ENCODE measurements at regions not wholly inside any gene's neighbourhood (a gene's known extent, or its start where the extent isn't known, plus 50 kb on each side); places are given as distances from the start of the nearest gene placed in this dataset.

DNA sequence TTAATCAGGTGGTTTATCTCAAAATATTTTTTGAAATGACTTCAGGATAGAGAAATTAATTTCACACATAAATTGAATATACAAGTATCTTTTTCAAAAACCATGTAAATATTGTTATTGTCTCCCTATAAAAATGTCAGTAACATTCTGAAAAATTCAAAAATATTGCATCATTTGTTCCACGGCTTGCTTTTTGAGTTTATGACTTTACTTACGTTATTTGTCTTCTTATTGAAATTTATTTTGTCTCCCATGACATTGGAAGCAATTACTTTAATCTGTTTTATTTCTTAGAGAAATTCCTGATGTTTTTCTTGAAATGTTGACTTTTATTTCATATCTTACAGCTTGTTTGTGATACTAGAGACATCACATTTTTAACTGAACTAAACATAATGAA lies 56.9 kb upstream of the P2RY1 start:
- WGBS, 2 donors = 90 to 91% methylated on average over 2 of the region's 2 CpGs
- ATAC-seq (ENCODE audit: insufficient read depth, low FRiP score) (no peak), DNase-seq (peak in 2 of 3 donors; percentile 45 to 54)
- no peak overlapping the region for H3K9ac ChIP-seq (ENCODE audit: insufficient read depth in 1 of 2, low read length in 2 of 2)
- no peak overlapping the region for H3K4me3 ChIP-seq
- H3K36me3 ChIP-seq (ENCODE audit: control insufficient read depth in 4 of 4, insufficient read depth in 4 of 4, low read length in 4 of 4) = no peaks in the 10 kb centered on the region
- TF ChIP-seq, protein P1, sequence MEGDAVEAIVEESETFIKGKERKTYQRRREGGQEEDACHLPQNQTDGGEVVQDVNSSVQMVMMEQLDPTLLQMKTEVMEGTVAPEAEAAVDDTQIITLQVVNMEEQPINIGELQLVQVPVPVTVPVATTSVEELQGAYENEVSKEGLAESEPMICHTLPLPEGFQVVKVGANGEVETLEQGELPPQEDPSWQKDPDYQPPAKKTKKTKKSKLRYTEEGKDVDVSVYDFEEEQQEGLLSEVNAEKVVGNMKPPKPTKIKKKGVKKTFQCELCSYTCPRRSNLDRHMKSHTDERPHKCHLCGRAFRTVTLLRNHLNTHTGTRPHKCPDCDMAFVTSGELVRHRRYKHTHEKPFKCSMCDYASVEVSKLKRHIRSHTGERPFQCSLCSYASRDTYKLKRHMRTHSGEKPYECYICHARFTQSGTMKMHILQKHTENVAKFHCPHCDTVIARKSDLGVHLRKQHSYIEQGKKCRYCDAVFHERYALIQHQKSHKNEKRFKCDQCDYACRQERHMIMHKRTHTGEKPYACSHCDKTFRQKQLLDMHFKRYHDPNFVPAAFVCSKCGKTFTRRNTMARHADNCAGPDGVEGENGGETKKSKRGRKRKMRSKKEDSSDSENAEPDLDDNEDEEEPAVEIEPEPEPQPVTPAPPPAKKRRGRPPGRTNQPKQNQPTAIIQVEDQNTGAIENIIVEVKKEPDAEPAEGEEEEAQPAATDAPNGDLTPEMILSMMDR (IDR thresholded peaks at IDR 0.05; ENCODE audit: control extremely low read depth, extremely low read depth) = no peak
- H3K4me1 ChIP-seq (ENCODE audit: control insufficient read depth in 5 of 5, insufficient read depth in 5 of 5, low read length in 5 of 5) = peaks cover 0 to 17% (median 0%) of the 10 kb centered on the region in 5 donors
- no peaks in the 10 kb centered on the region for H3K9me3 ChIP-seq (ENCODE audit: control insufficient read depth in 4 of 4, insufficient read depth in 3 of 4, low read length in 3 of 4)
- no peaks in the 10 kb centered on the region for H3K27me3 ChIP-seq (ENCODE audit: control insufficient read depth in 3 of 3, insufficient read depth in 3 of 3, low read length in 2 of 3)
- H3K27ac ChIP-seq (ENCODE audit: low read depth in 1 of 2, low read length in 1 of 2) = no peak overlapping the region

DNA sequence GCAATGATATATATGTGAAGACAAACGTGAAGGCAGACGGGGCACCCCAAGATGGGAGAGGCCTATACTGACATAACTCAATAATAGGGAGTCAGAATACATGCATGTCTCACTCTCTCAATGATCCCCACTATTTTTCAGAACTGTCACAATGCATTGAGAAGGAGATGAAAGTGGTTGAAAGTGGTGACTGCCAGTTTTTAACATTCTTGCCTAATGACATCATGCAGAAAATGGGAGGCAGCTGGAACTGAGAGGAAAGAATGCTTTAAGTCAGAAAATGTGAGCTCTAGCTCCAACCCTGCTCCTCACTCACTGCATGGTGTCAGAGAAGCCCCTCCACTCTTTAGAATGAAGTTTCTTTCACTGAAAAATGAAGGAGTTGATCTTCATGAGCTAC lies 55.3 kb upstream of the P2RY1 start:
- no peak overlapping the region for H3K9ac ChIP-seq (ENCODE audit: insufficient read depth in 1 of 2, low read length in 2 of 2)
- H3K27me3 ChIP-seq (ENCODE audit: control insufficient read depth in 3 of 3, insufficient read depth in 3 of 3, low read length in 2 of 3) = no peaks in the 10 kb centered on the region
- WGBS, 2 donors = 62 to 83% methylated on average over 2 of the region's 2 CpGs
- no peak overlapping the region for H3K4me3 ChIP-seq
- no peaks in the 10 kb centered on the region for H3K9me3 ChIP-seq (ENCODE audit: control insufficient read depth in 4 of 4, insufficient read depth in 3 of 4, low read length in 3 of 4)
- ATAC-seq (ENCODE audit: insufficient read depth, low FRiP score) (no peak), DNase-seq (peak; percentile 50 to 90 (median 88))
- no peaks in the 10 kb centered on the region for H3K36me3 ChIP-seq (ENCODE audit: control insufficient read depth in 4 of 4, insufficient read depth in 4 of 4, low read length in 4 of 4)
- TF ChIP-seq, protein P1 (IDR thresholded peaks at IDR 0.05; ENCODE audit: control extremely low read depth, extremely low read depth) = no peak
- peaks cover 0 to 17% (median 0%) of the 10 kb centered on the region in 5 donors for H3K4me1 ChIP-seq (ENCODE audit: control insufficient read depth in 5 of 5, insufficient read depth in 5 of 5, low read length in 5 of 5)
- H3K27ac ChIP-seq (ENCODE audit: low read depth in 1 of 2, low read length in 1 of 2) = no peak overlapping the region

DNA sequence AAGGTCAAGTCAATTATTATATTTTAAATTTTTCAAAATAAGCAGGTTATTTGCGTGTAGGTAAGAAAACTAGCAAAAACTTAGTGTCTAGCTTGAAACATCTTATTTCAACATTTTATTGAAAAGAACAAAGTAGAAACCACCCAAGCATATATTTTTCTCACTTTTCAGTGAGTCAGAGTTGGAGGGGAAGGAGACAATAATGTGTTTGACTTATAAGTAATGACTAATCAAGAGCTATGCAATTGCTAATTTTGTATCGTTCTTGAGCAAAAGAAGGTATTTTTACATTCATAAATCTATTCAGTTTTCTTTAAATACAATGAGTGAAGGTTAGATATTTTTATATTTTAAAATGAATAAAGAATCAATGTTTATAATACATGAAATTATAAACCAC lies 54.4 kb upstream of the P2RY1 start:
- no peak overlapping the region for H3K9ac ChIP-seq (ENCODE audit: insufficient read depth in 1 of 2, low read length in 2 of 2)
- H3K27ac ChIP-seq (ENCODE audit: low read depth in 1 of 2, low read length in 1 of 2) = no peak overlapping the region
- no peak overlapping the region for H3K4me3 ChIP-seq
- no peak for ATAC-seq (ENCODE audit: insufficient read depth, low FRiP score)
- H3K9me3 ChIP-seq (ENCODE audit: control insufficient read depth in 4 of 4, insufficient read depth in 3 of 4, low read length in 3 of 4) = no peaks in the 10 kb centered on the region
- H3K36me3 ChIP-seq (ENCODE audit: control insufficient read depth in 4 of 4, insufficient read depth in 4 of 4, low read length in 4 of 4) = no peaks in the 10 kb centered on the region
- H3K27me3 ChIP-seq (ENCODE audit: control insufficient read depth in 3 of 3, insufficient read depth in 3 of 3, low read length in 2 of 3) = no peaks in the 10 kb centered on the region
- 98 to 99% methylated on average over 2 of the region's 2 CpGs for WGBS, 2 donors
- DNase-seq = no peak
- TF ChIP-seq, protein P1 (IDR thresholded peaks at IDR 0.05; ENCODE audit: control extremely low read depth, extremely low read depth) = no peak
- peaks cover 0 to 17% (median 0%) of the 10 kb centered on the region in 5 donors for H3K4me1 ChIP-seq (ENCODE audit: control insufficient read depth in 5 of 5, insufficient read depth in 5 of 5, low read length in 5 of 5)

DNA sequence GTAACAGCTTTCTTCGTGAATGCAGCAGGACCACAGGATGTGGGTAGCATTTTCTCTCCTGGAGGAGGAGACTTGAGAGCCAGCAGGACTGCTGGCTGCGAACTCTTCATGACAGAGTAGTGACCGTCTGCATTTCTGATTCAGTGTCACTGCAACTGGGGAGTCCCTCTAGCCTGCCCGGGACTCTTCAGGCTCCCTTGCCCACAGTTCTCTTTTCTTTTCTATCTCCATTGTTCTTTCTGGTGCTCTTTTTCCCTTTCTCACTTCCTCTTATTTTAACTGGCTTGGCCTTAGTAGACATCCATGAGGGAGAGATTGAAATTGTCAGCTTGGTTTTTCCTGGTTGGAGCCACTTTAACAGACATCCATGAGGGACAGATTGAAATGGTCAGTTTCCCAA lies 49.9 kb upstream of the P2RY1 start:
- 88 to 89% methylated on average over 4 of the region's 4 CpGs for WGBS, 2 donors
- Histone ChIP-seq H3K9ac (ENCODE audit: insufficient read depth in 1 of 2, low read length in 2 of 2) (no peak overlapping the region), H3K9me3 (ENCODE audit: control insufficient read depth in 4 of 4, insufficient read depth in 3 of 4, low read length in 3 of 4) (peaks cover 0 to 3% (median 0%) of the 10 kb centered on the region in 4 donors), H3K4me1 (ENCODE audit: control insufficient read depth in 5 of 5, insufficient read depth in 5 of 5, low read length in 5 of 5) (peaks cover 0 to 8% (median 0%) of the 10 kb centered on the region in 5 donors), H3K36me3 (ENCODE audit: control insufficient read depth in 4 of 4, insufficient read depth in 4 of 4, low read length in 4 of 4) (no peaks in the 10 kb centered on the region), H3K27ac (ENCODE audit: low read depth in 1 of 2, low read length in 1 of 2) (no peak overlapping the region), H3K27me3 (ENCODE audit: control insufficient read depth in 3 of 3, insufficient read depth in 3 of 3, low read length in 2 of 3) (no peaks in the 10 kb centered on the region), H3K4me3 (no peak overlapping the region)
- ATAC-seq (ENCODE audit: insufficient read depth, low FRiP score) = no peak
- TF ChIP-seq, protein P1 (IDR thresholded peaks at IDR 0.05; ENCODE audit: control extremely low read depth, extremely low read depth) = no peak
- DNase-seq = no peak

Data from lung (tissue), 11 donors.